PFSK-1 (cell line): ENCODE measurements at regions not wholly inside any gene's neighbourhood (a gene's known extent, or its start where the extent isn't known, plus 50 kb on each side); places are given as distances from the start of the nearest gene placed in this dataset.

Experiments
- POLR2AphosphoS5 ChIP-seq: IDR thresholded peaks from 2 replicates; pipeline ENCODE4 v1.6.1; 2012; ENCODE audit warnings: low read depth, mild to moderate bottlenecking, control low read depth, low read length, moderate library complexity
- TF ChIP-seq, protein P1 (sequence below), 2 experiments: IDR thresholded peaks; 2 replicates each; pipeline versions ENCODE4 v1.6.1 to v1.8.0; 2011 to 2012; ENCODE audit warnings: low read depth in 2 of 2, low read length in 2 of 2, control low read depth in 1 of 2, inconsistent platforms in 1 of 2, mild to moderate bottlenecking in 1 of 2, moderate library complexity in 1 of 2; ENCODE audit not compliant: insufficient read depth in 1 of 2

DNA sequence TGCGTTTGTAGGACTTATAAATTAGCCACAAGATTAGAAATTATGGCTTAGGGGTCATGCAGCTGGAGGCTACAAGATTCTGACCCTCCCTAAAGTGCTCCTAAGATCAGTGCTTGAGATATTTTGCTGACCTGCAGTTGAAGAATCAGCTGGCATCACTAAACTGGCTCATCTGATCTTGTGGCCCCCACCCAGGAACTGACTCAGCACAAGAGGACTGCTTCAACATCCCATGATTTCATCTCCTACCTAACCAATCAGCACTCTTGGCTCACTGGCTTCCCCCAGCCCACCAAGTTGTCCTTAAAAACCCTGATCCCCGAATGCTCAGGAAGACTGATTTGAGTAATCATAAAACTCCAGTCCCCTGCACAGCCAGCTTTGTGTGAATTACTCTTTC, 86.4 kb upstream of the ERCC4 start:
- TF ChIP-seq, protein P1, sequence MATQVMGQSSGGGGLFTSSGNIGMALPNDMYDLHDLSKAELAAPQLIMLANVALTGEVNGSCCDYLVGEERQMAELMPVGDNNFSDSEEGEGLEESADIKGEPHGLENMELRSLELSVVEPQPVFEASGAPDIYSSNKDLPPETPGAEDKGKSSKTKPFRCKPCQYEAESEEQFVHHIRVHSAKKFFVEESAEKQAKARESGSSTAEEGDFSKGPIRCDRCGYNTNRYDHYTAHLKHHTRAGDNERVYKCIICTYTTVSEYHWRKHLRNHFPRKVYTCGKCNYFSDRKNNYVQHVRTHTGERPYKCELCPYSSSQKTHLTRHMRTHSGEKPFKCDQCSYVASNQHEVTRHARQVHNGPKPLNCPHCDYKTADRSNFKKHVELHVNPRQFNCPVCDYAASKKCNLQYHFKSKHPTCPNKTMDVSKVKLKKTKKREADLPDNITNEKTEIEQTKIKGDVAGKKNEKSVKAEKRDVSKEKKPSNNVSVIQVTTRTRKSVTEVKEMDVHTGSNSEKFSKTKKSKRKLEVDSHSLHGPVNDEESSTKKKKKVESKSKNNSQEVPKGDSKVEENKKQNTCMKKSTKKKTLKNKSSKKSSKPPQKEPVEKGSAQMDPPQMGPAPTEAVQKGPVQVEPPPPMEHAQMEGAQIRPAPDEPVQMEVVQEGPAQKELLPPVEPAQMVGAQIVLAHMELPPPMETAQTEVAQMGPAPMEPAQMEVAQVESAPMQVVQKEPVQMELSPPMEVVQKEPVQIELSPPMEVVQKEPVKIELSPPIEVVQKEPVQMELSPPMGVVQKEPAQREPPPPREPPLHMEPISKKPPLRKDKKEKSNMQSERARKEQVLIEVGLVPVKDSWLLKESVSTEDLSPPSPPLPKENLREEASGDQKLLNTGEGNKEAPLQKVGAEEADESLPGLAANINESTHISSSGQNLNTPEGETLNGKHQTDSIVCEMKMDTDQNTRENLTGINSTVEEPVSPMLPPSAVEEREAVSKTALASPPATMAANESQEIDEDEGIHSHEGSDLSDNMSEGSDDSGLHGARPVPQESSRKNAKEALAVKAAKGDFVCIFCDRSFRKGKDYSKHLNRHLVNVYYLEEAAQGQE (IDR thresholded peaks at IDR 0.05; ENCODE audit: insufficient read depth in 1 of 2, low read depth in 2 of 2, low read length in 2 of 2) = no peak
- TF ChIP-seq POLR2AphosphoS5 = no peak
